C4-2B (cell line): ENCODE measurements at regions not wholly inside any gene's neighbourhood (a gene's known extent, or its start where the extent isn't known, plus 50 kb on each side); places are given as distances from the start of the nearest gene placed in this dataset.

ENCODE experiments used
- CTCF ChIP-seq: fragments of 450-650 bp; conservative IDR thresholded peaks from 2 replicates; pipeline ENCODE4 v1.5.1; 2017; ENCODE audit warnings: mild to moderate bottlenecking
- ZFX ChIP-seq: fragments of 450-650 bp; IDR thresholded peaks from 2 replicates; pipeline ENCODE4 v1.6.1; 2017

- TF ChIP-seq ZFX, result no peak
- TF ChIP-seq CTCF, result no peak
These were observed 193.4 kb upstream of the PDE1C start for GRCh38 chr7:32263611-32264010.
